RWPE1 (cell line): ENCODE measurements at regions not wholly inside any gene's neighbourhood (a gene's known extent, or its start where the extent isn't known, plus 50 kb on each side); places are given as distances from the start of the nearest gene placed in this dataset.

Experiments
- CTCF ChIA-PET: fragments of 350-600 bp; sonication (Branson Sonifier 250); formaldehyde crosslinking; extraction: SDS; loops from one replicate; lab custom pipeline; 2021; lab: Yijun Ruan, JAX
- POLR2A ChIA-PET: fragments of 400-600 bp; formaldehyde crosslinking; extraction: SDS; loops from one replicate; lab custom pipeline; 2020; ENCODE audit warnings: antibody characterized with exemption; ENCODE audit not compliant: low non-redundant PET; lab: Yijun Ruan, JAX
- DNase-seq: peaks from one replicate; pipeline ENCODE4 v3.0.0; 2012; ENCODE audit warnings: low spot score
- H3K27ac ChIP-seq: fragments of 450-650 bp; 2 replicates; pipeline ENCODE4 v1.5.1; 2017
- CTCF ChIP-seq: fragments of 450-650 bp; conservative IDR thresholded peaks from 2 replicates; pipeline ENCODE4 v1.5.1; 2017; ENCODE audit warnings: low read depth, mild to moderate bottlenecking

- no peak for TF ChIP-seq CTCF
- CTCF ChIA-PET: no interaction called here
- DNase-seq: no peak
- H3K27ac ChIP-seq: no peak overlapping the region
- POLR2A ChIA-PET: no interaction called here
Measured at GRCh38 chr13:106985481-106985880, 417.5 kb upstream of the ARGLU1 start.

- no peak overlapping the region for H3K27ac ChIP-seq
- TF ChIP-seq CTCF: no peak
- POLR2A ChIA-PET: no interaction called here
- CTCF ChIA-PET: no interaction called here
- no peak for DNase-seq
Measured at GRCh38 chr13:106981051-106981450, 413.1 kb upstream of the ARGLU1 start.

GRCh38 chr13:106967391-106967790, 399.5 kb upstream of the ARGLU1 start:
- TF ChIP-seq CTCF: no peak
- CTCF ChIA-PET: no interaction called here
- DNase-seq: no peak
- H3K27ac ChIP-seq: no peak overlapping the region
- POLR2A ChIA-PET: no interaction called here

- no peak for TF ChIP-seq CTCF
- POLR2A ChIA-PET: no interaction called here
- no peak for DNase-seq
- CTCF ChIA-PET: no interaction called here
- no peak overlapping the region for H3K27ac ChIP-seq
Measured at GRCh38 chr13:106963151-106963550, 395.2 kb upstream of the ARGLU1 start.

GRCh38 chr13:106961651-106962050, 393.7 kb upstream of the ARGLU1 start:
- H3K27ac ChIP-seq: no peak overlapping the region
- ChIA-PET POLR2A (no interaction called here), CTCF (no interaction called here)
- DNase-seq: no peak
- no peak for TF ChIP-seq CTCF

- DNase-seq: no peak
- TF ChIP-seq CTCF: no peak
- H3K27ac ChIP-seq: no peak overlapping the region
- CTCF ChIA-PET: no interaction called here
- POLR2A ChIA-PET: no interaction called here
Measured at GRCh38 chr13:106961216-106961615, 393.3 kb upstream of the ARGLU1 start.

GRCh38 chr13:106958621-106959048, 390.7 kb upstream of the ARGLU1 start:
- POLR2A ChIA-PET: no interaction called here
- TF ChIP-seq CTCF: no peak
- no peak overlapping the region for H3K27ac ChIP-seq
- CTCF ChIA-PET: no interaction called here
- DNase-seq: no peak
